T47D (cell line): ENCODE measurements at regions not wholly inside any gene's neighbourhood (a gene's known extent, or its start where the extent isn't known, plus 50 kb on each side); places are given as distances from the start of the nearest gene placed in this dataset.
A peak's percentile ranks its signal among the peaks of the same experiment; 100 is the strongest.

ENCODE experiments used
- DNase-seq, 2 experiments: peaks; one replicate each; pipeline versions ENCODE4 v3.0.0 to v3.0.0-alpha.2; 2011 to 2012; ENCODE audit warnings: low read depth in 1 of 2, low spot score in 1 of 2
- JUND ChIP-seq: IDR thresholded peaks from 2 replicates; pipeline ENCODE4 v1.6.1; 2012; ENCODE audit warnings: low read depth
- in situ Hi-C: cut with HindIII; loops from 2 replicates; pipeline ENCODE4 v1.10.0; 2016; ENCODE audit warnings: low sequenced_read_pairs, low pct_unique_long_range_greater_than_20kb

- DNase-seq = no peak
- no peak for TF ChIP-seq JUND
- in situ Hi-C loops = no loop called here
Measured at GRCh38 chr2:52844701-52845423, 922.7 kb upstream of the CHAC2 start.

DNA sequence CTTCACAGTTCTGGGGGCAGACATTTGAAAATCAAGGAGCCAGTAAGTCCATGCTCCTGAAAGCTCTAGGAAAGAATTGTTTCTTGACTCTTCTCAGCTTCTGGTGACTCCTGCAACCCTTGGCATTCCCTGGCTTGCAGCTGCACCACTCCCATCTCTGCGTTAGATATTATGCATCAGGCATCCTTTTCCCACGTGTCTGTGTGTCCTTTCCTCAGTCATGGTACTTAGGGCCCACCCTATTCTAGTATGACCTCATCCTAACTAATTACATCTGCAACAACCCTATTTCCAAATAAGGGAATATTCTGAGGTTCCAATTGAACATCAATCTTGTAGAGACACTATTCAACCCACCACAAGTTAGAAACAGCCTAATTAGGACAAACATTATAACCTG is 931.7 kb upstream of the CHAC2 start:
- DNase-seq = no peak
- TF ChIP-seq JUND = no peak
- in situ Hi-C loops = no loop called here

- in situ Hi-C loops = no loop called here
- TF ChIP-seq JUND = no peak
- DNase-seq = no peak
Measured at GRCh38 chr2:52831216-52831615, 936.4 kb upstream of the CHAC2 start.

DNA sequence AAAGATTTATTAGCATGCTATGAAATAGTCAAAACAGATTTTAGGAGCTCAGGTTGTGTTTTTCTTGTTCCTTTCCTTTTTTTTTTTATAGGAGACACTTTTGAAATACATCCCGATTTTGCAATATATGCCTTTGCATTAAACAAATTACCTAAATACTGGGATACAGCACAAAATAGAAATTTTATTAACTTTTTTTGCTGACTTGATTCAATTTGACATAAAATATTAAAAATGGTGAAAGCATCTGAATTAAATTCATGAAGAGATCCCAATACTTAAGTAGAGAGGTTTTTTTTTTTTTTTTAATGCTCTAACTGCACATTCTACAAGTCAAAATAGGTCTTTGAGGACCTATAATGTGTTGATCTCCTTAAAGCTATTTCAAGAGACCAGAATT is 939.5 kb upstream of the CHAC2 start:
- DNase-seq = no peak
- TF ChIP-seq JUND = no peak
- in situ Hi-C loops = no loop called here

DNA sequence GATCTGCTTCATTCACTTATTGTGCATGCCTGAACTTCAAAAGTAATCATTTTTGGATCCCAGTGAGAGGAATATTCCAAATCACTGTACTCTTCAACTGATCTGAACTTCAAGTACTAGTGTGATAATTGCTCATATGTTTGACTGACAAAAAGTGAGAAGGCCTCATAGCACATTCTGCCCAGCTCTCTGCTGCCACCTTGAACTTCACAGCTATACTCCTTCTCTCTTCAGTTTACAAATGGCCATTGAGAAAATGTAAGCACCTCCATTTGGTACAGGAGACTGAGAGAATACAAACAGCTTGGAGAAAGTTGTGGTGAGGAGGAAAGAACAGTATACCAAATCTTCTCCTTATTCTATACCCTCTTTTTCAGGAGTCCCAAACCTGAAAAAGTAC is 946.0 kb upstream of the CHAC2 start:
- in situ Hi-C loops = no loop called here
- DNase-seq = peak in 1 of 2 experiments; percentile 26
- TF ChIP-seq JUND = no peak

- in situ Hi-C loops = no loop called here
- DNase-seq = no peak
- no peak for TF ChIP-seq JUND
Measured at GRCh38 chr2:52818958-52819357, 948.6 kb upstream of the CHAC2 start.

GRCh38 chr2:52810460-52810859 is 957.1 kb upstream of the CHAC2 start:
- in situ Hi-C loops = no loop called here
- peak in 1 of 2 experiments; percentile 49 for DNase-seq

GRCh38 chr2:52805901-52806410 is 961.6 kb upstream of the CHAC2 start:
- no peak for DNase-seq
- in situ Hi-C loops = no loop called here
- no peak for TF ChIP-seq JUND

More at GRCh38 chr2:52810460-52810859, 957.1 kb upstream of the CHAC2 start:
- no peak for TF ChIP-seq JUND

DNA sequence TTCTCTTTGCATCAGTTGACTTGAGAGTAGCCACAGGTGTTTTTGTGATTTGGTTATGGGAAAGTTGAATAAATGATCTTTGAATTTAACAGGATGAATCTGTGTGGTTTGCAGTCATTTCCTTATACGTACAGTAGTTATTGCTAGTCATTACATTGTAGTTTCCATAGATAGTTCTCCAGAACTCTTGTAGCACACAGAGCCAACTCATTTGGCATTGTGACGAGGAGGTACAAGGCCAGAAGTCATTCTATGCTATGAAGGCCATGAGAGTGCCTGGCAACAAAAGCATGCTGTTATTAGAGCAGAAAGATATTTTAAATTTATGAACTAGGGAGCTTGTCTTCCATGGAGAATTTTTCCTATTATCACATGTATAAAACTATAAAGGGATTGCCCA is 973.0 kb upstream of the CHAC2 start:
- in situ Hi-C loops = no loop called here
- no peak for TF ChIP-seq JUND

GRCh38 chr2:52779446-52779845 is 988.2 kb upstream of the CHAC2 start:
- no peak for TF ChIP-seq JUND
- DNase-seq = no peak
- in situ Hi-C loops = no loop called here

More for the DNA sequence above, 973.0 kb upstream of the CHAC2 start:
- DNase-seq = no peak

DNA sequence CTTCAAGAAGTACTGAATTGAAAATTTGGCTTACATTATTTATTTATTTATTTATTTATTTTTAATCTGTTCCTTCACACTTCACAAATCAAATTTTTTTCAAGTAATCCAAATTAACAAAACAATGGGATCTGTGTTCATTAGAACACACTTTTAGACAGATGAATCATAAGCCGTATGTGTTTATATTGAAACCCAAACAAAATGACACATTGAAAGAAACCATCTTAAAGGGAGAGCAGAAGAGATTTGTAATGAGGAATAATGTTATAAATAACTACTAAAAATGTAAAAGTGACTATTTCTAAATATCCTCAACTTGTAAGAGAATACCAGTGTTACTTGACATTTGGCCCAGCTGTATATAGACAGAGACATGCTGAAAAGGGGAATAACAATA is 991.0 kb upstream of the CHAC2 start:
- in situ Hi-C loops = no loop called here
- no peak for DNase-seq
- no peak for TF ChIP-seq JUND

DNA sequence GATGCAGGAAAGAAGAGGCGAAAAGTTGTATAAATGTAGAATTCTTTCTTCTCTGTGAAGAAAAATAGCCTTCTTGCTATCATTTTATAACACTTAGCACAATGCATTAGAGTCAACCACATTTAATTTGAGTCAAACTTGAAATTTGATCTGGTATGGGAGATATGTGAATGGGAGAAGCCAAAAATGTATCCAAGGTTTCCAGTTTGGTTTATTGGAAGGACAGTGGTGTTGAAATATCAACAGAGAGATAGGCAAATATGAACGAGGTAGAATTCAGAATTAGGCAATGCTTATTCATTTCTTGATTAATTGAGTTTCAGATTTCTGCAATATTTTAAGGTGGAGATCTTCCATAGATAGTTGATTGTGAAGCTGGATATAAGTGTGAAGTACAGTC is 991.9 kb upstream of the CHAC2 start:
- in situ Hi-C loops = no loop called here
- DNase-seq = no peak
- TF ChIP-seq JUND = no peak

DNA sequence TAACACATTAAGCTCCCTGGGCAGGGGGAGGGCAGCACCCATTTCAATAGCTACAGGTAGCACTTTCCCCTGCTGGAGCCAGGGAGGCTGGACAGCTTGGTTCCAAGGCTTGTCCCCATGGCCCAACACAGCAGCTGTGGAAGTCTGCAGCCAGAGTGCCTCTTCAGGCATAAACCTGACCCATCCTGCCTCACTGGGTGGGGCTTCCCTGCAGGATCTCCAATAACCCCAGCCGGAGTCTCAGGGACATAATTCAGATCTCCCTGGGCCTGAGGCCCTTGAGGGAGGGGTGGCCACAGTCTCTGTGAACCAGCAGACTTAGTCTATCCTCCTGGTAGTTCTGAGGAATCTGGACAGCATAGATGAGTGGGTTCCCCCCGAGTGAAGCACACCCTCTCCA is 1001.9 kb upstream of the CHAC2 start:
- in situ Hi-C loops = no loop called here
- TF ChIP-seq JUND = no peak
- DNase-seq = no peak

GRCh38 chr2:52749764-52750163 is 1017.8 kb upstream of the CHAC2 start:
- DNase-seq = no peak
- in situ Hi-C loops = no loop called here
- TF ChIP-seq JUND = no peak
